Thyroid gland (tissue), 4 donors: ENCODE measurements at regions not wholly inside any gene's neighbourhood (a gene's known extent, or its start where the extent isn't known, plus 50 kb on each side); places are given as distances from the start of the nearest gene placed in this dataset.

Experiments used
- POLR2A ChIP-seq, 2 donors: fragments of 450-650 bp; IDR thresholded peaks; one replicate each; pipeline ENCODE4 v1.6.1; 2017; ENCODE audit warnings: antibody characterized with exemption in 2 of 2, mild to moderate bottlenecking in 2 of 2, moderate library complexity in 1 of 2
- TF ChIP-seq, protein P1 (sequence below), 6 experiments: fragments of 200-600 bp in 3 of 6; fragments of 450-650 bp in 3 of 6; sonication (generic) in 3 of 6; IDR thresholded peaks; one replicate each; pipeline ENCODE4 v1.5.1; 2016 to 2019; ENCODE audit warnings: antibody characterized with exemption in 6 of 6, mild to moderate bottlenecking in 2 of 6, inconsistent platforms in 1 of 6, moderate library complexity in 1 of 6

DNA sequence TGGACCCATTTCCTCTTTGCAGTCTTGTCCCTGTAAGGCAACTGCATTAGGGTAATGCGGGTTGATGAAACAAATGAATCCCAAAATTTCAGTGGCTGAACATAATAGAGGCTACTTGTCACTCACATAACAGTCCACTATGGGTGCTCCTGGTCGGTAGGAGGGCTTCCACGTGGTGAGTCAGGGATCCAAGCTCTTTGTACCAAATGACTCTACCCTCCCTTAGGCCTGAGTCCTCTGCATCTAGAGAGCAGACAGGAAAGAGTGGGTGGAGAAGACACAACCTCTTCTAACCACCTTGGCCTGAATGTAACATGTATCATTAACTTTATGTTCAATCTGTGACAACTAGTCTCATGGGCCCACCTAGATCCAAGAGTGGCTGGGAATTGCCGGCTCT lies 86.2 kb upstream of the HAAO start:
- TF ChIP-seq, protein P1, sequence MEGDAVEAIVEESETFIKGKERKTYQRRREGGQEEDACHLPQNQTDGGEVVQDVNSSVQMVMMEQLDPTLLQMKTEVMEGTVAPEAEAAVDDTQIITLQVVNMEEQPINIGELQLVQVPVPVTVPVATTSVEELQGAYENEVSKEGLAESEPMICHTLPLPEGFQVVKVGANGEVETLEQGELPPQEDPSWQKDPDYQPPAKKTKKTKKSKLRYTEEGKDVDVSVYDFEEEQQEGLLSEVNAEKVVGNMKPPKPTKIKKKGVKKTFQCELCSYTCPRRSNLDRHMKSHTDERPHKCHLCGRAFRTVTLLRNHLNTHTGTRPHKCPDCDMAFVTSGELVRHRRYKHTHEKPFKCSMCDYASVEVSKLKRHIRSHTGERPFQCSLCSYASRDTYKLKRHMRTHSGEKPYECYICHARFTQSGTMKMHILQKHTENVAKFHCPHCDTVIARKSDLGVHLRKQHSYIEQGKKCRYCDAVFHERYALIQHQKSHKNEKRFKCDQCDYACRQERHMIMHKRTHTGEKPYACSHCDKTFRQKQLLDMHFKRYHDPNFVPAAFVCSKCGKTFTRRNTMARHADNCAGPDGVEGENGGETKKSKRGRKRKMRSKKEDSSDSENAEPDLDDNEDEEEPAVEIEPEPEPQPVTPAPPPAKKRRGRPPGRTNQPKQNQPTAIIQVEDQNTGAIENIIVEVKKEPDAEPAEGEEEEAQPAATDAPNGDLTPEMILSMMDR (IDR thresholded peaks at IDR 0.05), result no peak
- TF ChIP-seq POLR2A (IDR thresholded peaks at IDR 0.05), result no peak
